ENCODE measurements at regions not wholly inside any gene's neighbourhood (a gene's known extent, or its start where the extent isn't known, plus 50 kb on each side); places are given as distances from the start of the nearest gene placed in this dataset.

DNA sequence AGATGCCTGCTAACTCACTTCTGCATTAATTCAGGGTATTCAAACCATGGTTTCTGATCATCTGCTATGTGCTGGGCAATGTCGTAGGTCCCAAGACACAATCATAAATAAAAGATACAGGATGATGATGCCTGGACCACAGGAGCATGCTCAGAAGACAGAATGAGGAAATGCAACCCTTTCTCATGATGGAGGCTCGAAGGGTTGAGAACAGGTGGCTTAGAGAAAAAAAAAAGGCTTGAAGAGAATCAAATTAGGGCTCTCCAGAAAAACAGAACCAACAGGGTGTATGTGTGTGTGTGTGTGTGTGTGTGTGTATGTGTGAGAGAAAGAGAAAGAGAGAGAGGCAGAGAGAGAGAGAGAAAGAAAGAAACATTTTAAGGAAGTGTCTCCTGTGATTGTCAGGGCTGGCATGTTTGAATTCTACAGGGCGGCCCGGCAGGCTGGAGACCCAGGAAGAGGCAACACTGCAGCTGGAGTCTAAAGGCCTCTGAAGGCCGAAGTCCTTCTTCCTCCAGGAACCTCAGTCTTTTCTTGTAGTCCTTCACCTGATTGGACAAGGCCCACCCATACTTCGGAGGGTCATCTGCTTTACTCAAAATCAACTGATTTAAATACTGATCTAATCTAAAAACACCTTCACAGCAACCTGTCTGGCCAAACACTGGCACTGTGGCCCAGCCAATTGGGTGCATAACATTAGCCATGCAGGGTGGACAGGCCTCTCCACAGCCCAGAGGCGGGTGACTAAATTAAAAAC, 143.8 kb downstream of the ERMARD start:
- DNase-seq (ENCODE audit: low spot score) = no peak
- TF ChIP-seq, protein P1, sequence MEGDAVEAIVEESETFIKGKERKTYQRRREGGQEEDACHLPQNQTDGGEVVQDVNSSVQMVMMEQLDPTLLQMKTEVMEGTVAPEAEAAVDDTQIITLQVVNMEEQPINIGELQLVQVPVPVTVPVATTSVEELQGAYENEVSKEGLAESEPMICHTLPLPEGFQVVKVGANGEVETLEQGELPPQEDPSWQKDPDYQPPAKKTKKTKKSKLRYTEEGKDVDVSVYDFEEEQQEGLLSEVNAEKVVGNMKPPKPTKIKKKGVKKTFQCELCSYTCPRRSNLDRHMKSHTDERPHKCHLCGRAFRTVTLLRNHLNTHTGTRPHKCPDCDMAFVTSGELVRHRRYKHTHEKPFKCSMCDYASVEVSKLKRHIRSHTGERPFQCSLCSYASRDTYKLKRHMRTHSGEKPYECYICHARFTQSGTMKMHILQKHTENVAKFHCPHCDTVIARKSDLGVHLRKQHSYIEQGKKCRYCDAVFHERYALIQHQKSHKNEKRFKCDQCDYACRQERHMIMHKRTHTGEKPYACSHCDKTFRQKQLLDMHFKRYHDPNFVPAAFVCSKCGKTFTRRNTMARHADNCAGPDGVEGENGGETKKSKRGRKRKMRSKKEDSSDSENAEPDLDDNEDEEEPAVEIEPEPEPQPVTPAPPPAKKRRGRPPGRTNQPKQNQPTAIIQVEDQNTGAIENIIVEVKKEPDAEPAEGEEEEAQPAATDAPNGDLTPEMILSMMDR (conservative IDR thresholded peaks at IDR 0.05; ENCODE audit: low read depth, low read length) = no peak
- BruUV-seq (replicated peaks) = no TSS peak
- Histone ChIP-seq H3K27ac (ENCODE audit: low read depth, low read length, poor library complexity, severe bottlenecking) (no peak overlapping the region), H3K36me3 (ENCODE audit: insufficient read depth, low read length, poor library complexity, severe bottlenecking) (no peaks in the 10 kb centered on the region), H3K27me3 (replicated peaks; ENCODE audit: insufficient read depth, low read depth, low read length, poor library complexity) (no peaks in the 10 kb centered on the region), H3K9me3 (ENCODE audit: low read depth, low read length, poor library complexity, severe bottlenecking) (no peaks in the 10 kb centered on the region), H3K4me1 (ENCODE audit: insufficient read depth, low read length, poor library complexity, severe bottlenecking) (no peaks in the 10 kb centered on the region), H3K4me3 (ENCODE audit: low read depth, low read length, poor library complexity, severe bottlenecking) (no peak overlapping the region)
- POLR2A ChIA-PET (ENCODE audit: low non-redundant PET) = no interaction called here
- CTCF ChIA-PET = no interaction called here
- intact Hi-C loops (cut with micrococcal nuclease; ENCODE audit: unreplicated experiment) = no loop called here

DNA sequence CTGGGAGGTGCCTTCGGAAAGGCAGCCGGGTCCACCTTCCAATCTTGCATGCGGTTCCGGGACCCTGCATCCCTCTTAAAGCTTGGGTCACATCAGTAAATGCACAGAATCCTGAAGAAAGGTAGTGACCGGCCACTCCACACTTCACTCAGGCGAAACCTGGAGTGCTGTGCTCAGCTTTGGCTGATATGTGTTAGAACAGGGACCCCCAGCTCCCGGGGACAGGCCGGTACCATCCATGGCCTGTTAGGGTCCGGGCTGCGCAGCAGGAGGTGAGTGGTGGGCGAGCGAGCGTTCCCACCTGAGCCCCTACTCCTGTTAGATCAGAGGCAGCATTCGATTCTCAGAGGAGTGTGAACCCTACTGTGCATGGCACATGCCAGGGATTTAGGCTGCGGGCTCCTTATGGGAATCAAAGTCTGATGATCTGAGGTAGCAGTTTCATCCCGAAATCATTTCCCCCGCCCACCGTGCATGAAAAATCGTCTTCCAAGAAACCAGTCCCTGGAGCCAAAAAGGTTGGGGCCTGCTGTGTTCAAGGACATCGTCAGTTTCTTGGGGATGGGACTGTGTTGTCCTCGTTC, 143.0 kb downstream of the ERMARD start:
- no peaks in the 10 kb centered on the region for H3K4me1 ChIP-seq (ENCODE audit: insufficient read depth, low read length, poor library complexity, severe bottlenecking)
- no TSS peak for BruUV-seq (replicated peaks)
- POLR2A ChIA-PET (ENCODE audit: low non-redundant PET) = no interaction called here
- no peak for DNase-seq (ENCODE audit: low spot score)
- TF ChIP-seq, protein P1 (conservative IDR thresholded peaks at IDR 0.05; ENCODE audit: low read depth, low read length) = no peak
- no peak for TF ChIP-seq EZH2 (IDR thresholded peaks at IDR 0.05; ENCODE audit: borderline replicate concordance, low read depth, low read length, poor library complexity, severe bottlenecking)
- H3K36me3 ChIP-seq (ENCODE audit: insufficient read depth, low read length, poor library complexity, severe bottlenecking) = no peaks in the 10 kb centered on the region
- CTCF ChIA-PET = no interaction called here
- peaks cover 7% of the 10 kb centered on the region for H3K27me3 ChIP-seq (replicated peaks; ENCODE audit: insufficient read depth, low read depth, low read length, poor library complexity)
- H3K4me3 ChIP-seq (ENCODE audit: low read depth, low read length, poor library complexity, severe bottlenecking) = no peak overlapping the region
- intact Hi-C loops (cut with micrococcal nuclease; ENCODE audit: unreplicated experiment) = no loop called here
- no peaks in the 10 kb centered on the region for H3K9me3 ChIP-seq (ENCODE audit: low read depth, low read length, poor library complexity, severe bottlenecking)
- H3K27ac ChIP-seq (ENCODE audit: low read depth, low read length, poor library complexity, severe bottlenecking) = no peak overlapping the region

DNA sequence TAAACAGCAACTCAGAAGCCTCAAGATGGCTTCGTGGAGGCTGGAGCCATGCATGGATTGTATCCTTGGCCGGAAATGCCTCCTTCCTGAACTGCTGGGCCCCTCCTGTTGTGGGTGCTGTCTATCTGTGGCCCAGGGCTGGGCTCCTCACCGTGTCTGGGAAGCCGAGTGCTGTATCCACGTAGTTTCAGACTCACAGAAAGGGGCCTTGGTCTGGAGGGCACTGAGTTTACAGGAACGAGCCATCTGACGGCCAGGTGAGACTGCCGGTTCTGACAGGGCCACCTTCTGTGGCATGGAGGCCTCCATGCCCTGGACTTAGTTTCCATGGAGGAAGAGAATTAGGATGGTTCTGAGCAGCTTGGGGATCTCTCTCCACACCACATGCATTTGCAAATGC, 142.2 kb downstream of the ERMARD start:
- intact Hi-C loops (cut with micrococcal nuclease; ENCODE audit: unreplicated experiment) = no loop called here
- H3K27ac ChIP-seq (ENCODE audit: low read depth, low read length, poor library complexity, severe bottlenecking) = no peak overlapping the region
- BruUV-seq (replicated peaks) = no TSS peak
- no peaks in the 10 kb centered on the region for H3K9me3 ChIP-seq (ENCODE audit: low read depth, low read length, poor library complexity, severe bottlenecking)
- ChIA-PET POLR2A (ENCODE audit: low non-redundant PET) (no interaction called here), CTCF (no interaction called here)
- TF ChIP-seq, protein P1 (conservative IDR thresholded peaks at IDR 0.05; ENCODE audit: low read depth, low read length) = no peak
- H3K27me3 ChIP-seq (replicated peaks; ENCODE audit: insufficient read depth, low read depth, low read length, poor library complexity) = peaks cover 9% of the 10 kb centered on the region
- H3K4me3 ChIP-seq (ENCODE audit: low read depth, low read length, poor library complexity, severe bottlenecking) = no peak overlapping the region
- no peaks in the 10 kb centered on the region for H3K4me1 ChIP-seq (ENCODE audit: insufficient read depth, low read length, poor library complexity, severe bottlenecking)
- no peaks in the 10 kb centered on the region for H3K36me3 ChIP-seq (ENCODE audit: insufficient read depth, low read length, poor library complexity, severe bottlenecking)
- no peak for DNase-seq (ENCODE audit: low spot score)
